Parathyroid adenoma (tissue), 2 donors: ENCODE measurements at regions not wholly inside any gene's neighbourhood (a gene's known extent, or its start where the extent isn't known, plus 50 kb on each side); places are given as distances from the start of the nearest gene placed in this dataset.

Source experiments
- H2AFZ ChIP-seq: fragments of 300-600 bp; sonication (generic); one replicate; pipeline ENCODE4 v1.7.0; 2017; ENCODE audit warnings: antibody characterized with exemption, mild to moderate bottlenecking
- H3K27ac ChIP-seq: fragments of 300-600 bp; sonication (generic); one replicate; pipeline ENCODE4 v1.7.0; 2017
- H3K27me3 ChIP-seq: fragments of 300-600 bp; sonication (generic); one replicate; pipeline ENCODE4 v1.7.0; 2017; ENCODE audit warnings: low read length; ENCODE audit not compliant: control insufficient read depth, insufficient read depth
- H3K36me3 ChIP-seq: fragments of 300-600 bp; sonication (generic); one replicate; pipeline ENCODE4 v1.7.0; 2017; ENCODE audit warnings: low read length; ENCODE audit not compliant: control insufficient read depth, insufficient read depth
- H3K4me1 ChIP-seq: fragments of 300-600 bp; sonication (generic); one replicate; pipeline ENCODE4 v1.7.0; 2017; ENCODE audit warnings: control low read depth
- H3K4me2 ChIP-seq: fragments of 300-600 bp; sonication (generic); one replicate; pipeline ENCODE4 v1.7.0; 2017; ENCODE audit warnings: low read length
- H3K4me3 ChIP-seq: fragments of 300-600 bp; sonication (generic); one replicate; pipeline ENCODE4 v1.7.0; 2017; ENCODE audit warnings: low read depth, low read length
- H3K79me2 ChIP-seq: fragments of 300-600 bp; sonication (generic); one replicate; pipeline ENCODE4 v1.7.0; 2017; ENCODE audit warnings: control low read depth
- H3K9ac ChIP-seq: fragments of 300-600 bp; sonication (generic); one replicate; pipeline ENCODE4 v1.7.0; 2017; ENCODE audit warnings: mild to moderate bottlenecking
- H3K9me3 ChIP-seq: fragments of 300-600 bp; sonication (generic); one replicate; pipeline ENCODE4 v1.7.0; 2017; ENCODE audit warnings: low read length; ENCODE audit not compliant: control insufficient read depth
- TF ChIP-seq, protein P1 (sequence below): fragments of 300-600 bp; sonication (generic); IDR thresholded peaks from one replicate; pipeline ENCODE4 v1.7.0; 2017; ENCODE audit warnings: antibody characterized with exemption, mild to moderate bottlenecking
- donor health status: primary hyperparathyroidism.

DNA sequence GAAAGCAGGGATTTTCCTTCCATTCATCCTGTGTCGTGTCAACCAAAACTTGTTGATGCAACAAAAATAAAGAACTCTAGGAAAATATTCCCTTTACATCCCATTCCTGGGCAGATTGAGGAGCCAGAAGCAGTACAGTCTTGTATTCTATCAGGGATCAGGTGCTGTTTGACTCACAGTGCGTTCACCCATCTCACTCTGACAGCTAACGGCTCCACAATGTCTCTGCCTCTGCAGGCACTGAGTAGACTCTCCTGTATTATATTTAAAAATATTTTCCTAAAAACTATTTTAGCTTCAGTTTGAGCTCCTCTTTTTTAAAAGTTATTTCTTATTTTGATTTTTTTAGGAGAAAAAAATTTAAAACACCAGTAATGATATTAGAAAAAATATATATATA is 600.6 kb upstream of the SALL3 start:
- no peak overlapping the region for H3K27ac ChIP-seq
- H3K9me3 ChIP-seq, result no peaks in the 10 kb centered on the region
- no peaks in the 10 kb centered on the region for H3K27me3 ChIP-seq
- no peaks in the 10 kb centered on the region for H3K79me2 ChIP-seq
- no peaks in the 10 kb centered on the region for H3K36me3 ChIP-seq
- no peak overlapping the region for H3K4me3 ChIP-seq
- TF ChIP-seq, protein P1, sequence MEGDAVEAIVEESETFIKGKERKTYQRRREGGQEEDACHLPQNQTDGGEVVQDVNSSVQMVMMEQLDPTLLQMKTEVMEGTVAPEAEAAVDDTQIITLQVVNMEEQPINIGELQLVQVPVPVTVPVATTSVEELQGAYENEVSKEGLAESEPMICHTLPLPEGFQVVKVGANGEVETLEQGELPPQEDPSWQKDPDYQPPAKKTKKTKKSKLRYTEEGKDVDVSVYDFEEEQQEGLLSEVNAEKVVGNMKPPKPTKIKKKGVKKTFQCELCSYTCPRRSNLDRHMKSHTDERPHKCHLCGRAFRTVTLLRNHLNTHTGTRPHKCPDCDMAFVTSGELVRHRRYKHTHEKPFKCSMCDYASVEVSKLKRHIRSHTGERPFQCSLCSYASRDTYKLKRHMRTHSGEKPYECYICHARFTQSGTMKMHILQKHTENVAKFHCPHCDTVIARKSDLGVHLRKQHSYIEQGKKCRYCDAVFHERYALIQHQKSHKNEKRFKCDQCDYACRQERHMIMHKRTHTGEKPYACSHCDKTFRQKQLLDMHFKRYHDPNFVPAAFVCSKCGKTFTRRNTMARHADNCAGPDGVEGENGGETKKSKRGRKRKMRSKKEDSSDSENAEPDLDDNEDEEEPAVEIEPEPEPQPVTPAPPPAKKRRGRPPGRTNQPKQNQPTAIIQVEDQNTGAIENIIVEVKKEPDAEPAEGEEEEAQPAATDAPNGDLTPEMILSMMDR, result no peak
- H3K4me2 ChIP-seq, result no peak overlapping the region
- H2AFZ ChIP-seq, result no peak overlapping the region
- H3K4me1 ChIP-seq, result no peaks in the 10 kb centered on the region
- no peak overlapping the region for H3K9ac ChIP-seq

DNA sequence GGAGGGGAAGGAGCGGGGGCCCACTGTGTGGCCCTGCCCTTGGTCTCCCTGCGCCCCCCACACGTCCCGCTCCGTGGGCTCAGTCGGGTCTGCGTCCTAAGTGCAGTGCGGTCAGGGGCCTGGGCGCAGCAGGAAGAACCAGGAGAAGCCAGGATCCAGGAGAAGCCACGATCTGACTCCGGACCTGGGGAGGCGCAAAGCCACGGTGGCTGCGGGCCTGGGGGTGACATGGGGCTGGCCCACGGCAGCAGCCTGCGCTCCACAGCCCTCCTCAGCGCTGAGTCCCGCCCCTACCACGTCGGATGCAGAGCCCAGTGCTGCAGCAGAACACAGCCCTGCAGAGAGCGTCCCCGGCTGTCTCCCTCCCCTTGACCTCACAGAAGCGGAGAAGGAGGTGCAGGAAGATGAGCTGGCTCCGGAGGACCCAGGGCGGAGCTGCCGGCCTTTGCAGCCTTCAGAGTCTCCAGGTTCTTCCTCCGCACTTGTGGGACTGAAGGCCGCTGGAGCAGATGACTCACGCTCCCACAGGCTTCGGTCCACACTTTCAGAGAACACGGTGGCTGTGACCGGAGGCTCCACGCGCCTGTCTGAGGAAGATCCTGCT is 589.2 kb upstream of the SALL3 start:
- H3K36me3 ChIP-seq, result no peaks in the 10 kb centered on the region
- no peak overlapping the region for H3K4me3 ChIP-seq
- no peak overlapping the region for H3K27ac ChIP-seq
- no peaks in the 10 kb centered on the region for H3K27me3 ChIP-seq
- no peaks in the 10 kb centered on the region for H3K79me2 ChIP-seq
- H3K9ac ChIP-seq, result no peak overlapping the region
- TF ChIP-seq, protein P1, result no peak
- no peak overlapping the region for H3K4me2 ChIP-seq
- no peaks in the 10 kb centered on the region for H3K9me3 ChIP-seq
- no peaks in the 10 kb centered on the region for H3K4me1 ChIP-seq
- no peak overlapping the region for H2AFZ ChIP-seq

DNA sequence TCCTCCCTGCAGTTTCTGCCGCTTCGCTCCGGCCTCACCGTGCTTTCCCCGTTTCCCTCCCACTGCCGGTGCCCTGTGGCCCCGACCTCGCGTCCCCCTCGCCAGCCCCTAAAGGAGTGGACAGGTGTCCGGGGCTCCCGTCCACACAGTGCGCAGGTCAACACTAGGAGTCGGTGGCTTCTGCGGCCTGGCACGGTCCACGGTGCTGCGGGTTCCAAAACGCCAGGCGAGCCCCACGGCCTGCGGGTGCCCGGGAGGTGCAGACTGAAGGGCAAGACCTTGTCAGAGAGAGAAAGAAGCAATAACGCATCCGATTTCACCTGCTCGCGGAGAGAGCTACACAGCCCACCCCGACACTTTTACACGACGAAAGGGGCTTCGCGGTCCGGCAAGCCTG is 588.7 kb upstream of the SALL3 start:
- no peak overlapping the region for H2AFZ ChIP-seq
- H3K9ac ChIP-seq, result no peak overlapping the region
- TF ChIP-seq, protein P1, result no peak
- H3K4me1 ChIP-seq, result no peaks in the 10 kb centered on the region
- no peak overlapping the region for H3K4me3 ChIP-seq
- H3K9me3 ChIP-seq, result no peaks in the 10 kb centered on the region
- H3K27me3 ChIP-seq, result no peaks in the 10 kb centered on the region
- no peaks in the 10 kb centered on the region for H3K36me3 ChIP-seq
- no peaks in the 10 kb centered on the region for H3K79me2 ChIP-seq
- no peak overlapping the region for H3K4me2 ChIP-seq
- no peak overlapping the region for H3K27ac ChIP-seq

DNA sequence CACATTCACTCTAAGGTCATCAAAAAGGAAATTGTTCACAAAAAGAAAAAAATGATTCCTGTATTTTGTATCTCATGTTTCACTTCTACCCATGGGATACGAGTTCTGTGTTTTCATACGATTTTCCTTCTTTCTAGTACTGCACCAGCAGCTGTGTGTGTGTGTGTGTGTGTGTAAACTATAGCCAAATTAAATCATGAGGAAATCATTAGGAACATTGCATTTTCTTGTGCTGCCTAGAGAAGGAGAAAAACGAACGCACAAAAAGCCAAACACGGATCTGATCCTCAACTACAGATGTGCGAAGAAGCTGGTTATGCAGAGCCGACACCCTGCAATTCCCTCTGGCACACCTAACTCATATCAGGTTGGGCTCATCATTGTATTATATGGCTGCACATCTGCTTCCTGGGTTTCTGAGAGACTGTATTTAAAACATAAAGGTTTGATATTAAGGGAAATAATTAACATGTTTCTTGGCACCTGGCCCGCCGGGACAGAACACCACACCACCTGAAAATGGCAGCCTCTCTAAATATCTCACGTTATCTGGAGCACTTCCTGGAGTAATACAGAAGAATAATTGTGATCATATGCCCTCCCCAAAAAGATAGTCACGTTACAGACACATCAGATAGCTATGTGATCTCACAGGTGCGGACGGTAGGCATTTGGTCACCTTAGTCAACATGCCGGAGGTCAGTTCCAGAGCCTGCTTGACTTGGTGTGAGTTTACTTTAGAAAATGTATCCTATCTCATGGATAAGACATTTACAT is 586.3 kb upstream of the SALL3 start:
- H3K4me1 ChIP-seq, result no peaks in the 10 kb centered on the region
- no peak overlapping the region for H3K27ac ChIP-seq
- no peaks in the 10 kb centered on the region for H3K79me2 ChIP-seq
- TF ChIP-seq, protein P1, result no peak
- no peak overlapping the region for H3K4me3 ChIP-seq
- H2AFZ ChIP-seq, result no peak overlapping the region
- H3K4me2 ChIP-seq, result no peak overlapping the region
- H3K9me3 ChIP-seq, result no peaks in the 10 kb centered on the region
- no peak overlapping the region for H3K9ac ChIP-seq
- H3K27me3 ChIP-seq, result no peaks in the 10 kb centered on the region
- no peaks in the 10 kb centered on the region for H3K36me3 ChIP-seq

DNA sequence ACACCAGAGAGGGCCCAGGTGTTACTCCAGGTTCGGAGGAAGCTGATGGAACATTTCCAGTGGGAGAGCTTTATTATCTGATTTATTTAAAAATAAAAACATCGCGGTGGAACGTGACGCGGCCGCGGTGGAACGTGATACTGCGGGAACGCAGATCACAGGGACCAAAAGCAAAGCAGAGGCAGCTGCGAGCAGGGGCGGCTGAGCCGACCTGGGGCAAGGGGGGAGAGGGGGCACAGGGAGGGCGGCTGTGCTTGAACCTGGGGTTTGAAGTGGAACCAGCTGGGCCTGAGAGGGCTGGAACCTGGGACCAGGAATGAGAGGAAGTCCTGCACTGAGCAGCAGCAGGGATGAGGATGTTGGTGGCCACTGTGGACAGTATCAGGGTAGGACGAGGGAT is 583.5 kb upstream of the SALL3 start:
- H3K9me3 ChIP-seq, result no peaks in the 10 kb centered on the region
- no peak overlapping the region for H3K27ac ChIP-seq
- no peaks in the 10 kb centered on the region for H3K36me3 ChIP-seq
- no peak overlapping the region for H2AFZ ChIP-seq
- no peaks in the 10 kb centered on the region for H3K27me3 ChIP-seq
- H3K4me1 ChIP-seq, result no peaks in the 10 kb centered on the region
- H3K4me3 ChIP-seq, result no peak overlapping the region
- no peak overlapping the region for H3K4me2 ChIP-seq
- H3K9ac ChIP-seq, result no peak overlapping the region
- TF ChIP-seq, protein P1, result no peak
- no peaks in the 10 kb centered on the region for H3K79me2 ChIP-seq
